GM12878 (cell line): ENCODE measurements at regions not wholly inside any gene's neighbourhood (a gene's known extent, or its start where the extent isn't known, plus 50 kb on each side); places are given as distances from the start of the nearest gene placed in this dataset.
"Not testable (repeated sequence)": the region's sequence is repeated elsewhere in the genome, so short reads cannot be mapped to it uniquely, and the experiment has no call there.

Source experiments
- ATAC-seq: fragments of 200-7000 bp; cut with Tn5 transposase; 3 replicates; pipeline ENCODE4 v1.9.1; 2020; ENCODE audit warnings: mild to moderate bottlenecking, moderate library complexity
- BruUV-seq: library from RNA; stranded (reverse); fragments of 400-500 nt; replicated peaks from 2 replicates; lab custom pipeline; 2021; lab: Mats Ljungman, UMichigan
- CTCF ChIA-PET: fragments of 300-600 bp; sonication (Branson Sonifier 250); formaldehyde crosslinking; extraction: SDS; loops from one replicate; lab custom pipeline; 2021; ENCODE audit warnings: inconsistent platforms; lab: Yijun Ruan, JAX
- POLR2A ChIA-PET: fragments of 350-600 bp; formaldehyde crosslinking; extraction: SDS; loops from one replicate; lab custom pipeline; 2021; ENCODE audit warnings: inconsistent platforms; lab: Charles Lee
- RAD21 ChIA-PET: fragments of 300-600 bp; sonication (Branson Sonifier 250); formaldehyde crosslinking; loops from one replicate; lab custom pipeline; 2023; ENCODE audit warnings: antibody characterized with exemption; ENCODE audit not compliant: unreplicated experiment; lab: Charles Lee
- SMC1A ChIA-PET: fragments of 300-600 bp; sonication (Branson Sonifier 250); formaldehyde crosslinking; loops from one replicate; lab custom pipeline; 2023; ENCODE audit not compliant: unreplicated experiment, uncharacterized antibody; lab: Charles Lee
- DNase-seq: peaks from one replicate; pipeline ENCODE4 v3.0.0-alpha.2; 2011; ENCODE audit warnings: low read depth, low spot score
- FAIRE-seq: peaks from 3 replicates; lab custom pipeline; 2011; peaks lifted over from hg19 to GRCh38; lab: Jason Lieb, UNC
- H2AFZ ChIP-seq: 2 replicates; pipeline ENCODE4 v1.6.0; 2011; ENCODE audit warnings: low read depth, low read length, control low read depth; ENCODE audit not compliant: control insufficient read depth
- H3K27ac ChIP-seq: 2 replicates; pipeline ENCODE4 v1.5.1; 2011; ENCODE audit warnings: control low read depth; ENCODE audit not compliant: control insufficient read depth, insufficient read depth
- H3K27me3 ChIP-seq, 2 experiments: replicated peaks in 1 of 2; 2 replicates each; pipeline versions ENCODE4 v1.6.0 to v1.6.1; 2011; ENCODE audit warnings: low read length in 1 of 2; ENCODE audit not compliant: control insufficient read depth in 2 of 2, insufficient read depth in 2 of 2
- H3K36me3 ChIP-seq, 2 experiments: 2 replicates each; pipeline ENCODE4 v1.5.1; 2011; ENCODE audit warnings: low read length in 1 of 2; ENCODE audit not compliant: control insufficient read depth in 2 of 2, insufficient read depth in 2 of 2
- H3K4me1 ChIP-seq: 2 replicates; pipeline ENCODE4 v1.6.1; 2011; ENCODE audit warnings: mild to moderate bottlenecking, low read length, moderate library complexity, mixed read lengths; ENCODE audit not compliant: control insufficient read depth, insufficient read depth
- H3K4me2 ChIP-seq: 2 replicates; pipeline ENCODE4 v1.6.0; 2011; ENCODE audit warnings: control low read depth; ENCODE audit not compliant: control insufficient read depth, insufficient read depth
- H3K4me3 ChIP-seq: fragments of 200-600 bp; sonication (generic); 2 replicates; pipeline ENCODE4 v1.5.1; 2016
- H3K79me2 ChIP-seq: 2 replicates; pipeline ENCODE4 v1.6.0; 2011; ENCODE audit warnings: low read length; ENCODE audit not compliant: control insufficient read depth, insufficient read depth
- H3K9ac ChIP-seq: 2 replicates; pipeline ENCODE4 v1.8.0; 2011; ENCODE audit warnings: low read length, control low read depth, mixed read lengths; ENCODE audit not compliant: control insufficient read depth, insufficient read depth
- H3K9me3 ChIP-seq: replicated peaks from 3 replicates; pipeline ENCODE4 v1.5.1; 2011; ENCODE audit warnings: mild to moderate bottlenecking, low read length; ENCODE audit not compliant: control insufficient read depth, insufficient read depth
- H4K20me1 ChIP-seq: 2 replicates; pipeline ENCODE4 v1.6.0; 2011; ENCODE audit not compliant: control insufficient read depth, insufficient read depth
- CEBPB ChIP-seq, 2 experiments: fragments of 150-350 bp in 1 of 2; IDR thresholded peaks; 2 replicates each; pipeline ENCODE4 v1.6.1; 2012 to 2014; ENCODE audit warnings: low read depth in 2 of 2, low read length in 2 of 2, borderline replicate concordance in 1 of 2, inconsistent platforms in 1 of 2
- CHD1 ChIP-seq: IDR thresholded peaks from 2 replicates; pipeline ENCODE4 v1.6.1; 2012; ENCODE audit warnings: low read depth, low read length, improper control_type of control experiment
- CREM ChIP-seq: IDR thresholded peaks from 2 replicates; pipeline ENCODE4 v1.6.1; 2014; ENCODE audit warnings: antibody characterized with exemption, low read depth
- ELK1 ChIP-seq: IDR thresholded peaks from 2 replicates; pipeline ENCODE4 v1.6.1; 2012; ENCODE audit warnings: low read depth, low read length, improper control_type of control experiment
- HDAC6 ChIP-seq: fragments of 200-600 bp; sonication (generic); IDR thresholded peaks from one replicate; pipeline ENCODE4 v1.8.0; 2017; ENCODE audit warnings: antibody characterized with exemption; ENCODE audit not compliant: unreplicated experiment
- NFYA ChIP-seq: IDR thresholded peaks from 2 replicates; pipeline ENCODE4 v1.6.1; 2011; ENCODE audit warnings: low read depth, mild to moderate bottlenecking, low read length, improper control_type of control experiment, borderline replicate concordance
- POU2F2 ChIP-seq: IDR thresholded peaks from 3 replicates; pipeline ENCODE4 v1.6.1; 2011; ENCODE audit warnings: low read depth, mild to moderate bottlenecking, low read length, borderline replicate concordance
- RB1 ChIP-seq: fragments of 450-650 bp; formaldehyde crosslinking; IDR thresholded peaks from 2 replicates; pipeline ENCODE4 v1.6.1; 2017; ENCODE audit warnings: mild to moderate bottlenecking, borderline replicate concordance
- SMAD1 ChIP-seq: fragments of 450-650 bp; IDR thresholded peaks from 2 replicates; pipeline ENCODE4 v1.6.1; 2018; ENCODE audit warnings: mild to moderate bottlenecking, low read depth; ENCODE audit not compliant: partially characterized antibody
- SP1 ChIP-seq: IDR thresholded peaks from one replicate; pipeline ENCODE4 v1.6.1; 2011; ENCODE audit warnings: low read depth, low read length
- TARDBP ChIP-seq: IDR thresholded peaks from 2 replicates; pipeline ENCODE4 v1.6.1; 2016; ENCODE audit warnings: borderline replicate concordance
- ZNF207 ChIP-seq: fragments of 450-650 bp; IDR thresholded peaks from 2 replicates; pipeline ENCODE4 v1.6.1; 2014; ENCODE audit warnings: antibody characterized with exemption, mild to moderate bottlenecking, borderline replicate concordance
- ZNF24 ChIP-seq: fragments of 450-650 bp; IDR thresholded peaks from 2 replicates; pipeline ENCODE4 v1.6.1; 2017; ENCODE audit warnings: antibody characterized with exemption, mild to moderate bottlenecking
- WGBS: methylation state at CpG from one replicate; pipeline ENCODE4 v1.1.6; 2016; ENCODE audit warnings: low lambda C conversion rate; ENCODE audit not compliant: insufficient replicate concordance, insufficient coverage; ENCODE audit errors: missing lambda C conversion rate; 5-methylcytosine and 5-hydroxymethylcytosine counted together
- in situ Hi-C: fragments of 300-500 bp; cut with MboI; formaldehyde crosslinking; loops from 9 replicates; pipeline ENCODE4 v1.14.3; 2018; ENCODE audit warnings: mixed read lengths
- intact Hi-C: fragments of 100-400 bp; cut with micrococcal nuclease; formaldehyde crosslinking; loops from one replicate; pipeline ENCODE4 v1.14.2; 2022; ENCODE audit not compliant: unreplicated experiment
- TF ChIP-seq, protein P1 (sequence below): fragments of 450-650 bp; IDR thresholded peaks from 2 replicates; pipeline ENCODE4 v1.6.1; 2017; ENCODE audit warnings: mild to moderate bottlenecking

- no peak for TF ChIP-seq POU2F2
- TF ChIP-seq NFYA, result no peak
These were observed 561.6 kb downstream of the ZBBX start (continued) for GRCh38 chr3:166818464-166818863.

- H3K4me1 ChIP-seq, BruUV-seq, H3K4me2 ChIP-seq, ATAC-seq, CTCF ChIA-PET, POLR2A ChIA-PET, H3K4me3 ChIP-seq, H3K27ac ChIP-seq, DNase-seq, H3K36me3 ChIP-seq, H3K9ac ChIP-seq, intact Hi-C loops, H3K79me2 ChIP-seq, H3K9me3 ChIP-seq, RAD21 ChIA-PET, FAIRE-seq, H3K27me3 ChIP-seq, in situ Hi-C loops, H4K20me1 ChIP-seq, H2AFZ ChIP-seq: not testable (repeated sequence)
- 14% methylated on average over 6 of the region's 6 CpGs for WGBS
- SMC1A ChIA-PET, result interaction anchor here (1.3 kb wide), 1 partner anchor 11 kb away, joined by 3 read pairs; no protein-coding TSS in a partner anchor
These were observed 562.8 kb downstream of the ZBBX start for GRCh38 chr3:166817269-166817668.

DNA sequence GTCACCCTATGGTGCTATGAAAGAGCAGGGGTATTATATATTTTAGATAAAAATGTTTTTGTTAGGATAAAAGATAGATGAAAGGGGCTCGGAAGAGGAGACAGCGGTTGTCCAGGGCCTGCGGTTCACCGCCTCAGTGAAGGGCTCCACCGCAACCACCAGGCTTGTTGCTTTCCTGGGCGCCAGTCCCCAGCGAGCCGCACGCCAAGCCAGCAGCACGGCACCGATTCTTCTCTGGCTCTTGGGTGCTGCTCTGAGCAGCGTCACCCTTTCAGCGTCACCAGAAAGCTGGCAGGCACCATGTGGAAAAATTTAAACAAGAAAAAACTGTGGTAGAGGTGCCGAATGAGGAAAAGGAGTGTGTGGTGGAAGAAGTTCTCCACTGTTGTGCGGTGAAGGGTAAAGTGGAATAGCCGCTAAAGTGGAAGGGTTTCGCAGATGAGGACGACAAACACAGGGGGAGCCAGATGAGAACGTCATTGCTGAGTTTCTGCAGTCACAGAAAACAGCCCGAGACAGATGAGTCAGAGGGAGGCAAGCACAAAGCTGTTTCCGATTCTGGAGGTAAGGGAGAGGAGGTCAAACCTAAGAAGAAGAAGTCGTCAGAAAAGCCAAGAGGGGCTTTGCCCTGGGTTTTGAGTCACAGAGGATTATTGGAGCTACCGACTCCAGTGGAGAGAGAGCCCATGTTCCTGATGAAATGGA, 569.2 kb downstream of the ZBBX start:
- Histone ChIP-seq H4K20me1 (no peaks in the 10 kb centered on the region), H3K79me2 (no peaks in the 10 kb centered on the region), H3K4me2 (no peak overlapping the region), H2AFZ (no peak overlapping the region), H3K9ac (no peak overlapping the region), H3K27ac (no peak overlapping the region), H3K4me3 (no peak overlapping the region), H3K9me3 (no peaks in the 10 kb centered on the region), H3K36me3 (no peaks in the 10 kb centered on the region), H3K27me3 (no peaks in the 10 kb centered on the region), H3K4me1 (no peaks in the 10 kb centered on the region)
- no TSS peak for BruUV-seq
- ChIA-PET CTCF (interaction anchor here (0.5 kb wide), 1 partner anchor 513 kb away, joined by 3 read pairs; no protein-coding TSS in a partner anchor), RAD21 (no interaction called here), SMC1A (no interaction called here), POLR2A (no interaction called here)
- 52% methylated on average over 23 of the region's 23 CpGs for WGBS
- intact Hi-C loops (no loop called here), in situ Hi-C loops (no loop called here)
- no peak for ATAC-seq
- no peak for DNase-seq
- no peak for FAIRE-seq
- no peak for TF ChIP-seq SP1
- TF ChIP-seq CHD1, result no peak
- no peak for TF ChIP-seq CREM
- no peak for TF ChIP-seq RB1
- TF ChIP-seq ELK1, result no peak
- no peak for TF ChIP-seq CEBPB (IDR thresholded peaks at IDR 0.05; ENCODE audit: borderline replicate concordance in 1 of 2, low read depth in 2 of 2, low read length in 2 of 2)
- no peak for TF ChIP-seq HDAC6
- no peak for TF ChIP-seq SMAD1
- TF ChIP-seq NFYA, result no peak
- TF ChIP-seq, protein P1, sequence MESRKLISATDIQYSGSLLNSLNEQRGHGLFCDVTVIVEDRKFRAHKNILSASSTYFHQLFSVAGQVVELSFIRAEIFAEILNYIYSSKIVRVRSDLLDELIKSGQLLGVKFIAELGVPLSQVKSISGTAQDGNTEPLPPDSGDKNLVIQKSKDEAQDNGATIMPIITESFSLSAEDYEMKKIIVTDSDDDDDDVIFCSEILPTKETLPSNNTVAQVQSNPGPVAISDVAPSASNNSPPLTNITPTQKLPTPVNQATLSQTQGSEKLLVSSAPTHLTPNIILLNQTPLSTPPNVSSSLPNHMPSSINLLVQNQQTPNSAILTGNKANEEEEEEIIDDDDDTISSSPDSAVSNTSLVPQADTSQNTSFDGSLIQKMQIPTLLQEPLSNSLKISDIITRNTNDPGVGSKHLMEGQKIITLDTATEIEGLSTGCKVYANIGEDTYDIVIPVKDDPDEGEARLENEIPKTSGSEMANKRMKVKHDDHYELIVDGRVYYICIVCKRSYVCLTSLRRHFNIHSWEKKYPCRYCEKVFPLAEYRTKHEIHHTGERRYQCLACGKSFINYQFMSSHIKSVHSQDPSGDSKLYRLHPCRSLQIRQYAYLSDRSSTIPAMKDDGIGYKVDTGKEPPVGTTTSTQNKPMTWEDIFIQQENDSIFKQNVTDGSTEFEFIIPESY, result no peak
- TF ChIP-seq TARDBP, result no peak
- TF ChIP-seq ZNF207, result no peak
- TF ChIP-seq ZNF24, result no peak
